Mesendoderm (in vitro differentiated cells): ENCODE measurements at regions not wholly inside any gene's neighbourhood (a gene's known extent, or its start where the extent isn't known, plus 50 kb on each side); places are given as distances from the start of the nearest gene placed in this dataset.

Experiments used
- DNase-seq: peaks from one replicate; pipeline ENCODE4 v3.0.0; 2013
- H2AK5ac ChIP-seq: 2 replicates; pipeline ENCODE4 v1.6.1; 2013; ENCODE audit warnings: low read length, inconsistent platforms
- H2BK120ac ChIP-seq: 2 replicates; pipeline ENCODE4 v1.6.1; 2013; ENCODE audit warnings: low read depth, mild to moderate bottlenecking, low read length, moderate library complexity, mixed read lengths
- H2BK15ac ChIP-seq: replicated peaks from 2 replicates; pipeline ENCODE4 v1.6.1; 2013; ENCODE audit warnings: low read depth, mild to moderate bottlenecking, moderate library complexity
- H2BK5ac ChIP-seq: 2 replicates; pipeline ENCODE4 v1.6.1; 2013; ENCODE audit warnings: low read length, inconsistent platforms
- H3K18ac ChIP-seq: 2 replicates; pipeline ENCODE4 v1.6.1; 2013; ENCODE audit warnings: mild to moderate bottlenecking, low read length, mixed read lengths
- H3K23ac ChIP-seq: one replicate; pipeline ENCODE4 v1.6.1; 2013; ENCODE audit warnings: low read length
- H3K27ac ChIP-seq: 2 replicates; pipeline ENCODE4 v1.5.1; 2013; ENCODE audit warnings: low read depth, mild to moderate bottlenecking, inconsistent platforms, low read length, moderate library complexity
- H3K27me3 ChIP-seq: 2 replicates; pipeline ENCODE4 v1.6.1; 2013; ENCODE audit warnings: low read length, control low read depth, mild to moderate bottlenecking, inconsistent platforms; ENCODE audit not compliant: insufficient read depth, poor library complexity
- H3K36me3 ChIP-seq: 2 replicates; pipeline ENCODE4 v1.6.1; 2013; ENCODE audit warnings: low read length, inconsistent platforms; ENCODE audit not compliant: control insufficient read depth, insufficient read depth
- H3K4ac ChIP-seq: one replicate; pipeline ENCODE4 v1.6.1; 2013; ENCODE audit warnings: low read depth, mild to moderate bottlenecking, low read length, moderate library complexity
- H3K4me1 ChIP-seq: 2 replicates; pipeline ENCODE4 v1.6.1; 2013; ENCODE audit warnings: low read depth, low read length, inconsistent platforms; ENCODE audit not compliant: control insufficient read depth
- H3K4me2 ChIP-seq: 2 replicates; pipeline ENCODE4 v1.6.1; 2013; ENCODE audit warnings: low read length
- H3K4me3 ChIP-seq: 2 replicates; pipeline ENCODE4 v1.5.1; 2013; ENCODE audit warnings: mild to moderate bottlenecking, low read length
- H3K56ac ChIP-seq: one replicate; pipeline ENCODE4 v1.6.1; 2013; ENCODE audit warnings: low read length
- H3K79me1 ChIP-seq: 2 replicates; pipeline ENCODE4 v1.6.1; 2013; ENCODE audit warnings: low read length, inconsistent platforms
- H3K79me2 ChIP-seq: 2 replicates; pipeline ENCODE4 v1.6.1; 2013; ENCODE audit warnings: mild to moderate bottlenecking, low read length; ENCODE audit not compliant: control insufficient read depth, insufficient read depth
- H3K9ac ChIP-seq: 2 replicates; pipeline ENCODE4 v1.6.1; 2013; ENCODE audit warnings: low read length, inconsistent platforms
- H4K5ac ChIP-seq: one replicate; pipeline ENCODE4 v1.6.1; 2013; ENCODE audit warnings: low read length
- H4K8ac ChIP-seq: one replicate; pipeline ENCODE4 v1.6.1; 2013; ENCODE audit warnings: low read depth, mild to moderate bottlenecking, control low read depth, low read length, moderate library complexity
- WGBS: extraction: QIAGEN DNeasy Blood & Tissue Kit; methylation state at CpG from one replicate; pipeline ENCODE4 v1.1.7; 2013; ENCODE audit warnings: low lambda C conversion rate, missing lambda C conversion rate; ENCODE audit not compliant: insufficient coverage; ENCODE audit errors: extremely low coverage; 5-methylcytosine and 5-hydroxymethylcytosine counted together

- H3K4me3 ChIP-seq, result no peak overlapping the region
- H3K79me2 ChIP-seq, result no peaks in the 10 kb centered on the region
- no peak for DNase-seq
- H3K36me3 ChIP-seq, result no peaks in the 10 kb centered on the region
- no peak overlapping the region for H3K4ac ChIP-seq
- H2BK5ac ChIP-seq, result no peak overlapping the region
- no peak overlapping the region for H4K5ac ChIP-seq
- H3K27me3 ChIP-seq, result no peaks in the 10 kb centered on the region
- no peaks in the 10 kb centered on the region for H3K4me1 ChIP-seq
- no peak overlapping the region for H2AK5ac ChIP-seq
- no peak overlapping the region for H3K56ac ChIP-seq
- no peak overlapping the region for H3K4me2 ChIP-seq
- H3K27ac ChIP-seq, result no peak overlapping the region
- no peak overlapping the region for H2BK120ac ChIP-seq
- H3K79me1 ChIP-seq, result no peaks in the 10 kb centered on the region
- WGBS, result no CpG with 5 or more reads among the region's 2 CpGs
- no peak overlapping the region for H4K8ac ChIP-seq
- no peak overlapping the region for H3K9ac ChIP-seq
- H3K23ac ChIP-seq, result no peak overlapping the region
- H2BK15ac ChIP-seq, result no peak overlapping the region
- H3K18ac ChIP-seq, result no peak overlapping the region
Measured at GRCh38 chr2:15074751-15075700, 442.5 kb downstream of the LRATD1 start.

- Histone ChIP-seq H3K4me2 (no peak overlapping the region), H2BK15ac (no peak overlapping the region), H3K23ac (no peak overlapping the region), H2BK5ac (no peak overlapping the region), H2AK5ac (no peak overlapping the region), H4K8ac (no peak overlapping the region), H3K4ac (no peak overlapping the region), H2BK120ac (no peak overlapping the region), H3K79me1 (no peaks in the 10 kb centered on the region), H3K27ac (no peak overlapping the region), H3K9ac (no peak overlapping the region), H3K27me3 (no peaks in the 10 kb centered on the region), H4K5ac (no peak overlapping the region), H3K36me3 (no peaks in the 10 kb centered on the region), H3K56ac (no peak overlapping the region), H3K18ac (no peak overlapping the region), H3K4me3 (no peak overlapping the region), H3K79me2 (no peaks in the 10 kb centered on the region), H3K4me1 (no peaks in the 10 kb centered on the region)
- DNase-seq, result no peak
Measured at GRCh38 chr2:15076668-15077067, 444.2 kb downstream of the LRATD1 start.

- H3K18ac ChIP-seq, result no peak overlapping the region
- H2AK5ac ChIP-seq, result no peak overlapping the region
- no peak overlapping the region for H3K23ac ChIP-seq
- H4K8ac ChIP-seq, result no peak overlapping the region
- H3K27ac ChIP-seq, result no peak overlapping the region
- H3K36me3 ChIP-seq, result no peaks in the 10 kb centered on the region
- no peak overlapping the region for H3K56ac ChIP-seq
- no peak overlapping the region for H2BK120ac ChIP-seq
- H3K79me1 ChIP-seq, result no peaks in the 10 kb centered on the region
- no peaks in the 10 kb centered on the region for H3K79me2 ChIP-seq
- no CpG with 5 or more reads among the region's 6 CpGs for WGBS
- H3K4ac ChIP-seq, result no peak overlapping the region
- H3K27me3 ChIP-seq, result no peaks in the 10 kb centered on the region
- DNase-seq, result no peak
- no peaks in the 10 kb centered on the region for H3K4me1 ChIP-seq
- no peak overlapping the region for H3K4me2 ChIP-seq
- H4K5ac ChIP-seq, result no peak overlapping the region
- H2BK15ac ChIP-seq, result no peak overlapping the region
- no peak overlapping the region for H3K9ac ChIP-seq
- H3K4me3 ChIP-seq, result no peak overlapping the region
- no peak overlapping the region for H2BK5ac ChIP-seq
Measured at GRCh38 chr2:15081356-15081755, 448.8 kb downstream of the LRATD1 start.

GRCh38 chr2:15082105-15083058 is 449.9 kb downstream of the LRATD1 start:
- H2BK15ac ChIP-seq, result no peak overlapping the region
- no peaks in the 10 kb centered on the region for H3K27me3 ChIP-seq
- no peak overlapping the region for H3K23ac ChIP-seq
- WGBS, result no CpG with 5 or more reads among the region's 5 CpGs
- no peaks in the 10 kb centered on the region for H3K79me2 ChIP-seq
- no peak overlapping the region for H4K8ac ChIP-seq
- H4K5ac ChIP-seq, result no peak overlapping the region
- no peak overlapping the region for H3K9ac ChIP-seq
- H3K4me3 ChIP-seq, result no peak overlapping the region
- no peak overlapping the region for H2BK5ac ChIP-seq
- no peak overlapping the region for H3K4me2 ChIP-seq
- no peak overlapping the region for H2AK5ac ChIP-seq
- no peak overlapping the region for H3K4ac ChIP-seq
- no peak overlapping the region for H3K27ac ChIP-seq
- H2BK120ac ChIP-seq, result no peak overlapping the region
- H3K4me1 ChIP-seq, result no peaks in the 10 kb centered on the region
- no peaks in the 10 kb centered on the region for H3K36me3 ChIP-seq
- no peak for DNase-seq
- H3K56ac ChIP-seq, result no peak overlapping the region
- no peaks in the 10 kb centered on the region for H3K79me1 ChIP-seq
- no peak overlapping the region for H3K18ac ChIP-seq

GRCh38 chr2:15084826-15085489 is 452.4 kb downstream of the LRATD1 start:
- Histone ChIP-seq H3K27me3 (no peaks in the 10 kb centered on the region), H3K79me1 (no peaks in the 10 kb centered on the region), H2BK5ac (no peak overlapping the region), H4K8ac (no peak overlapping the region), H2BK120ac (no peak overlapping the region), H3K18ac (no peak overlapping the region), H3K56ac (no peak overlapping the region), H3K36me3 (no peaks in the 10 kb centered on the region), H3K27ac (no peak overlapping the region), H3K4me1 (no peaks in the 10 kb centered on the region), H3K79me2 (no peaks in the 10 kb centered on the region), H3K4me2 (no peak overlapping the region), H3K23ac (no peak overlapping the region), H4K5ac (no peak overlapping the region), H2BK15ac (no peak overlapping the region), H3K4ac (no peak overlapping the region), H3K4me3 (no peak overlapping the region), H2AK5ac (no peak overlapping the region), H3K9ac (no peak overlapping the region)
- no CpG with 5 or more reads among the region's 33 CpGs for WGBS
- DNase-seq, result no peak
